ENCODE measurements at regions not wholly inside any gene's neighbourhood (a gene's known extent, or its start where the extent isn't known, plus 50 kb on each side); places are given as distances from the start of the nearest gene placed in this dataset.
"Not testable (repeated sequence)": the region's sequence is repeated elsewhere in the genome, so short reads cannot be mapped to it uniquely, and the experiment has no call there.

DNA sequence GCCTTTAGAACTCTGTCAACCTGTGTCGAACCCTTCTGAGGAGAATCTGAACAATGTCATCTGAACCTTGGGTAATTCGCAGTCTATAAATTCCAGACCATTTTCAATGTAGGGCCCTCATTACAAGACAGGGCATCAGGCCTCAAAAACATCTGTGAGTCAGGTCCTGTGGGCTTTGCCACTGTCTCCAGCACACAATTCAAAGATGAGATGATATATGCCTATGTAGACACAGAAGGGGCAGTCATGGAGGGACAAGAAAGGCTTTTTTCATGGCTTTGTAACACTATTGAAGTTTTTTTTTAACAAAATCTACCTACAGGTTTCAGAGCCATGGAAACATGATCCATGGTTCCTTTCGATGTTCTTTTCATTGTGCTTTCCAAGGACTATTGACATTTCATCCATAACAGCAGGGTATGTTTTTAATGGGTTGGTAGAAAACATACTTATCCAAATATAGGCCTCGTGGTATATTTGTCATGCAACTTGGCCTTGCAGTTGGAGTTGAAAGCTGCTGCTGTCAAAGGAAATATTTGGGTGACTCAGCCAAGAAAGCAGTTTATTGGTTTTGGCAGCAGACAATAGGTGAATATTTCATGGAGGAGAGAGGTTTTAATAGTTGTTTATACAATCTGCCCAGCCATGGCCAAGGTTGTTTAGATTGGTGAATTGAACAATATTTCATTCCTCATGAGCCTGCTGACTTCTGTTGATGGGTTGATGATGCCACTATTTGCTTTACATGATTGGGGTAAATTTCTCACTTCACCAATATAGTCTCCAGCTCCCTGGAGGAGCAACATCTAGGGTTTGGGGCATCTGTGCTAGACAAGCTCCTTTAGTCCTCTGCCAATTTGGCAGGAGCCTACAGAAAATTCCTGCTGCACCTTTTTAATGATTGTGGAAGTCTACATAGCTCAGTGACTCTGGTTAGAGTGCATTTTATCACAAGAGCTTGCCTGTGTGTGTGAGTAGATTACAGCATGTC, 158.4 kb upstream of the TMEM72 start:
- no peak overlapping the region for H3K4me2 ChIP-seq (replicated peaks; ENCODE audit: extremely low read depth, low read length, poor library complexity, severe bottlenecking)
- Mint-ChIP-seq H3K27me3 (ENCODE audit: low read depth in 3 of 3) (peaks cover 0 to 4% (median 2%) of the 10 kb centered on the region in 3 donors), H3K9me3 (peaks cover 2 to 17% (median 4%) of the 10 kb centered on the region in 7 donors), H3K4me1 (no peaks in the 10 kb centered on the region), H3K36me3 (no peaks in the 10 kb centered on the region), H3K4me3 (no peak overlapping the region), H3K27ac (no peak overlapping the region)
- H3K9me3 ChIP-seq (replicated peaks in 1 of 2; ENCODE audit: control insufficient read depth in 1 of 2, insufficient read depth in 1 of 2, low read length in 2 of 2): peaks cover 0 to 3% of the 10 kb centered on the region in 2 donors
- intact Hi-C loops (cut with micrococcal nuclease): loop anchor here in 1 of 2 donors (10.0 kb wide), 1 partner anchor 48 kb away; no protein-coding TSS in a partner anchor
- TF ChIP-seq, protein P1, sequence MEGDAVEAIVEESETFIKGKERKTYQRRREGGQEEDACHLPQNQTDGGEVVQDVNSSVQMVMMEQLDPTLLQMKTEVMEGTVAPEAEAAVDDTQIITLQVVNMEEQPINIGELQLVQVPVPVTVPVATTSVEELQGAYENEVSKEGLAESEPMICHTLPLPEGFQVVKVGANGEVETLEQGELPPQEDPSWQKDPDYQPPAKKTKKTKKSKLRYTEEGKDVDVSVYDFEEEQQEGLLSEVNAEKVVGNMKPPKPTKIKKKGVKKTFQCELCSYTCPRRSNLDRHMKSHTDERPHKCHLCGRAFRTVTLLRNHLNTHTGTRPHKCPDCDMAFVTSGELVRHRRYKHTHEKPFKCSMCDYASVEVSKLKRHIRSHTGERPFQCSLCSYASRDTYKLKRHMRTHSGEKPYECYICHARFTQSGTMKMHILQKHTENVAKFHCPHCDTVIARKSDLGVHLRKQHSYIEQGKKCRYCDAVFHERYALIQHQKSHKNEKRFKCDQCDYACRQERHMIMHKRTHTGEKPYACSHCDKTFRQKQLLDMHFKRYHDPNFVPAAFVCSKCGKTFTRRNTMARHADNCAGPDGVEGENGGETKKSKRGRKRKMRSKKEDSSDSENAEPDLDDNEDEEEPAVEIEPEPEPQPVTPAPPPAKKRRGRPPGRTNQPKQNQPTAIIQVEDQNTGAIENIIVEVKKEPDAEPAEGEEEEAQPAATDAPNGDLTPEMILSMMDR (IDR thresholded peaks at IDR 0.05): no peak
- H3K36me3 ChIP-seq (replicated peaks in 1 of 2; ENCODE audit: control insufficient read depth in 1 of 2, insufficient read depth in 2 of 2, low read length in 2 of 2): no peaks in the 10 kb centered on the region
- no peak overlapping the region for H2AFZ ChIP-seq (ENCODE audit: insufficient read depth, low read depth, low read length, poor library complexity, severe bottlenecking)
- H4K20me1 ChIP-seq (ENCODE audit: insufficient read depth, low read length): no peaks in the 10 kb centered on the region
- H3K4me1 ChIP-seq (ENCODE audit: control insufficient read depth in 1 of 2, insufficient read depth in 2 of 2, low read length in 2 of 2): no peaks in the 10 kb centered on the region
- WGBS (ENCODE audit: insufficient coverage): 100% methylated on average over 2 of the region's 4 CpGs
- DNase-seq: no peak
- H3K79me2 ChIP-seq (ENCODE audit: insufficient read depth, low read length): no peaks in the 10 kb centered on the region
- no peak overlapping the region for H3K4me3 ChIP-seq (replicated peaks in 1 of 3; ENCODE audit: low read depth in 2 of 3, low read length in 3 of 3)
- H3K9ac ChIP-seq (ENCODE audit: insufficient read depth, low read length, poor library complexity, severe bottlenecking): no peak overlapping the region
- H3K27ac ChIP-seq (ENCODE audit: low read depth in 1 of 2, low read length in 2 of 2): no peak overlapping the region
- H3K27me3 ChIP-seq (ENCODE audit: control insufficient read depth in 2 of 2, insufficient read depth in 2 of 2, low read length in 2 of 2): no peaks in the 10 kb centered on the region

DNA sequence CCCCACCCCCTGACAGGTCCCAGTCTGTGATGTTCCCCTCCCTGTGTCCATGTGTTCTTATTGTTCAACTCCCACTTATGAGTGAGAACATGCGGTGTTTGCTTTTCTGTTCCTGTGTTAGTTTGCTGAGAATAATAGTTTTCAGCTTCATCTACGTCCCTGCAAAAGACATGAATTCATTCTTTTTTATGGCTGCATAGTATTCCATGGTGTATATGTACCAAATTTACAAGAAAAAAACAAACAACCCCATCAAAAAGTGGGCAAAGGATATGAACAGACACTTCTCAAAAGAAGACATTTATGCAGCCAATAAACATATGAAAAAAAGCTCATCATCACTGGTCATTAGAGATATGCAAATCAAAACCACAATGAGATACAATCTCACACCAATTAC, 156.8 kb upstream of the TMEM72 start:
- not testable (repeated sequence) for H2AFZ ChIP-seq (ENCODE audit: insufficient read depth, low read depth, low read length, poor library complexity, severe bottlenecking); H3K4me3 ChIP-seq (replicated peaks in 1 of 3; ENCODE audit: low read depth in 2 of 3, low read length in 3 of 3); H3K27ac ChIP-seq (ENCODE audit: low read depth in 1 of 2, low read length in 2 of 2); H3K9me3 Mint-ChIP-seq; H3K36me3 Mint-ChIP-seq; H3K36me3 ChIP-seq (replicated peaks in 1 of 2; ENCODE audit: control insufficient read depth in 1 of 2, insufficient read depth in 2 of 2, low read length in 2 of 2); H4K20me1 ChIP-seq (ENCODE audit: insufficient read depth, low read length); H3K27me3 ChIP-seq (ENCODE audit: control insufficient read depth in 2 of 2, insufficient read depth in 2 of 2, low read length in 2 of 2); H3K4me1 ChIP-seq (ENCODE audit: control insufficient read depth in 1 of 2, insufficient read depth in 2 of 2, low read length in 2 of 2); H3K4me2 ChIP-seq (replicated peaks; ENCODE audit: extremely low read depth, low read length, poor library complexity, severe bottlenecking); H3K79me2 ChIP-seq (ENCODE audit: insufficient read depth, low read length); H3K27ac Mint-ChIP-seq; H3K9ac ChIP-seq (ENCODE audit: insufficient read depth, low read length, poor library complexity, severe bottlenecking); H3K27me3 Mint-ChIP-seq (ENCODE audit: low read depth in 3 of 3); H3K4me3 Mint-ChIP-seq; H3K9me3 ChIP-seq (replicated peaks in 1 of 2; ENCODE audit: control insufficient read depth in 1 of 2, insufficient read depth in 1 of 2, low read length in 2 of 2); H3K4me1 Mint-ChIP-seq; DNase-seq
- intact Hi-C loops (cut with micrococcal nuclease): loop anchor here in 1 of 2 donors (10.0 kb wide), 1 partner anchor 50 kb away; no protein-coding TSS in a partner anchor
- no CpG with 5 or more reads among the region's 2 CpGs for WGBS (ENCODE audit: insufficient coverage)

Data from CD14-positive monocyte (primary cell).